GM19023 (cell line): ENCODE measurements at regions not wholly inside any gene's neighbourhood (a gene's known extent, or its start where the extent isn't known, plus 50 kb on each side); places are given as distances from the start of the nearest gene placed in this dataset.
A peak's percentile ranks its signal among the peaks of the same experiment; 100 is the strongest.

ENCODE experiments used
- ATAC-seq: cut with Tn5 transposase; IDR thresholded peaks from one replicate; pipeline ENCODE4 v1.9.1; 2021; ENCODE audit warnings: mild to moderate bottlenecking, moderate library complexity; ENCODE audit not compliant: unreplicated experiment

GRCh38 chr10:110395350-110396283, 90.9 kb upstream of the SMNDC1 start:
- peak; percentile 95 for ATAC-seq

- ATAC-seq, result no peak
Measured at GRCh38 chr10:110396284-110396651, 91.5 kb upstream of the SMNDC1 start.

GRCh38 chr10:110397856-110398255, 93.1 kb upstream of the SMNDC1 start:
- no peak for ATAC-seq

- no peak for ATAC-seq
Measured at GRCh38 chr10:110398419-110399105, 93.8 kb upstream of the SMNDC1 start.

- no peak for ATAC-seq
Measured at GRCh38 chr10:110399106-110399964, 94.6 kb upstream of the SMNDC1 start.

GRCh38 chr10:110399965-110400933, 95.5 kb upstream of the SMNDC1 start:
- no peak for ATAC-seq

GRCh38 chr10:110401401-110402076, 96.2 kb upstream of the DUSP5 start:
- no peak for ATAC-seq

- no peak for ATAC-seq
Measured at GRCh38 chr10:110402077-110402416, 95.7 kb upstream of the DUSP5 start.

GRCh38 chr10:110403593-110403992, 94.1 kb upstream of the DUSP5 start:
- ATAC-seq, result no peak

GRCh38 chr10:110404413-110404812, 93.3 kb upstream of the DUSP5 start:
- ATAC-seq, result no peak

- ATAC-seq, result no peak
Measured at GRCh38 chr10:110404825-110405224, 92.9 kb upstream of the DUSP5 start.

GRCh38 chr10:110405380-110405779, 92.3 kb upstream of the DUSP5 start:
- no peak for ATAC-seq

GRCh38 chr10:110407301-110408170, 90.2 kb upstream of the DUSP5 start:
- ATAC-seq, result no peak

GRCh38 chr10:110408203-110408871, 89.4 kb upstream of the DUSP5 start:
- ATAC-seq, result no peak

- no peak for ATAC-seq
Measured at GRCh38 chr10:110408943-110409342, 88.8 kb upstream of the DUSP5 start.

- ATAC-seq, result no peak
Measured at GRCh38 chr10:110409488-110409887, 88.2 kb upstream of the DUSP5 start.

- peak; percentile 18 for ATAC-seq
Measured at GRCh38 chr10:110409926-110410325, 87.8 kb upstream of the DUSP5 start.
